ENCODE measurements at regions not wholly inside any gene's neighbourhood (a gene's known extent, or its start where the extent isn't known, plus 50 kb on each side); places are given as distances from the start of the nearest gene placed in this dataset.

DNA sequence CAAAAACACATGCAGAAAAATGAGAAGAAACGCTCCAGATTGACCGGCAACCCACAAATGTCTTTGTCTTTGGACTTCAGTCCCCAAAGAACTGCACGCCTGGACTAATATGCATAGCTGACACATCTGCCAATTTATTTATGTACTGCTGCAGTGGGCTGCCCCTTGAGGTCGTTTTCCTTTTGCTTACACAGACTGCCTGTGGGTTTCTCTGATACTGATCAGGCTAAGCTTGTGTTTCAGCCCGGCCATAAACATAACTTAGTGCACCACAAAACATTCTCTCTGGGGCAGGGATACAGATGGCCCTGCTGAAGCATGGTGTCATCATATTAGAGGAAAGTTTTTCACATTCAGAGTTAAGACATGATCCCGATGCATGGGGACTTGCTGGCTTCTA, 75.4 kb downstream of the NUDT12 start:
- Histone ChIP-seq H3K27ac (ENCODE audit: low read depth in 2 of 2, low read length in 2 of 2) (no peak overlapping the region), H3K9ac (ENCODE audit: low read length in 3 of 3) (no peak overlapping the region), H3K9me3 (ENCODE audit: control insufficient read depth in 2 of 3, insufficient read depth in 1 of 3, low read length in 3 of 3) (no peaks in the 10 kb centered on the region), H3K36me3 (ENCODE audit: control insufficient read depth in 2 of 3, insufficient read depth in 3 of 3, low read length in 3 of 3) (no peaks in the 10 kb centered on the region), H3K4me3 (ENCODE audit: low read length in 3 of 3) (no peak overlapping the region), H3K27me3 (ENCODE audit: control insufficient read depth, insufficient read depth, low read length) (no peaks in the 10 kb centered on the region), H3K4me1 (ENCODE audit: control insufficient read depth in 2 of 3, insufficient read depth in 2 of 3, low read depth in 1 of 3, low read length in 3 of 3) (no peaks in the 10 kb centered on the region)
- FAIRE-seq (no peak), DNase-seq (peak in 4 of 5 donors; percentile 49 to 73 (median 62))
- intact Hi-C loops (cut with DNase I), result no loop called here
- TF ChIP-seq, protein P1, sequence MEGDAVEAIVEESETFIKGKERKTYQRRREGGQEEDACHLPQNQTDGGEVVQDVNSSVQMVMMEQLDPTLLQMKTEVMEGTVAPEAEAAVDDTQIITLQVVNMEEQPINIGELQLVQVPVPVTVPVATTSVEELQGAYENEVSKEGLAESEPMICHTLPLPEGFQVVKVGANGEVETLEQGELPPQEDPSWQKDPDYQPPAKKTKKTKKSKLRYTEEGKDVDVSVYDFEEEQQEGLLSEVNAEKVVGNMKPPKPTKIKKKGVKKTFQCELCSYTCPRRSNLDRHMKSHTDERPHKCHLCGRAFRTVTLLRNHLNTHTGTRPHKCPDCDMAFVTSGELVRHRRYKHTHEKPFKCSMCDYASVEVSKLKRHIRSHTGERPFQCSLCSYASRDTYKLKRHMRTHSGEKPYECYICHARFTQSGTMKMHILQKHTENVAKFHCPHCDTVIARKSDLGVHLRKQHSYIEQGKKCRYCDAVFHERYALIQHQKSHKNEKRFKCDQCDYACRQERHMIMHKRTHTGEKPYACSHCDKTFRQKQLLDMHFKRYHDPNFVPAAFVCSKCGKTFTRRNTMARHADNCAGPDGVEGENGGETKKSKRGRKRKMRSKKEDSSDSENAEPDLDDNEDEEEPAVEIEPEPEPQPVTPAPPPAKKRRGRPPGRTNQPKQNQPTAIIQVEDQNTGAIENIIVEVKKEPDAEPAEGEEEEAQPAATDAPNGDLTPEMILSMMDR (IDR thresholded peaks at IDR 0.05; ENCODE audit: borderline replicate concordance, extremely low read depth, insufficient read depth), result no peak

DNA sequence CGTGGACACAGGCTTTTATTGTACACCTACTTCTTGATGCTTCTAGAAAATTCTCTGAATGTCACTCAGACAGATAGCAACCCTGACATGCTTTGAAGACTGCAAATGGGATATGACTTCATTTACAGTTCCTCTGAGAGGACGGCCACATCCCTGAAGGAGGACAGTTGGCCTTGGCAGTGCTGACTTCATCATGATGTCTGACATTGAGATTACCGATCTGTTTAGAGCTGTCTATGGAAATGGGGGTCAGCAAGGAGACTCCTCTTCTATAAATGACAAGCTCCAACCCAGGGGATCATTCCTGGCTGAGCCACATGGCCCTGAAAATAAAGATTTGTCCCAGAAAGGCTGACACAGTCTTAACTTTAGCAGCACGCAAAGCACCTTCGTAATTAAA, 75.8 kb downstream of the NUDT12 start:
- Histone ChIP-seq H3K36me3 (ENCODE audit: control insufficient read depth in 2 of 3, insufficient read depth in 3 of 3, low read length in 3 of 3) (no peaks in the 10 kb centered on the region), H3K4me1 (ENCODE audit: control insufficient read depth in 2 of 3, insufficient read depth in 2 of 3, low read depth in 1 of 3, low read length in 3 of 3) (no peaks in the 10 kb centered on the region), H3K27me3 (ENCODE audit: control insufficient read depth, insufficient read depth, low read length) (no peaks in the 10 kb centered on the region), H3K9ac (ENCODE audit: low read length in 3 of 3) (no peak overlapping the region), H3K4me3 (ENCODE audit: low read length in 3 of 3) (no peak overlapping the region), H3K9me3 (ENCODE audit: control insufficient read depth in 2 of 3, insufficient read depth in 1 of 3, low read length in 3 of 3) (no peaks in the 10 kb centered on the region), H3K27ac (ENCODE audit: low read depth in 2 of 2, low read length in 2 of 2) (no peak overlapping the region)
- intact Hi-C loops (cut with DNase I), result no loop called here
- TF ChIP-seq, protein P1 (IDR thresholded peaks at IDR 0.05; ENCODE audit: borderline replicate concordance, extremely low read depth, insufficient read depth), result no peak
- DNase-seq (peak in 1 of 5 donors; percentile 24), FAIRE-seq (no peak)

DNA sequence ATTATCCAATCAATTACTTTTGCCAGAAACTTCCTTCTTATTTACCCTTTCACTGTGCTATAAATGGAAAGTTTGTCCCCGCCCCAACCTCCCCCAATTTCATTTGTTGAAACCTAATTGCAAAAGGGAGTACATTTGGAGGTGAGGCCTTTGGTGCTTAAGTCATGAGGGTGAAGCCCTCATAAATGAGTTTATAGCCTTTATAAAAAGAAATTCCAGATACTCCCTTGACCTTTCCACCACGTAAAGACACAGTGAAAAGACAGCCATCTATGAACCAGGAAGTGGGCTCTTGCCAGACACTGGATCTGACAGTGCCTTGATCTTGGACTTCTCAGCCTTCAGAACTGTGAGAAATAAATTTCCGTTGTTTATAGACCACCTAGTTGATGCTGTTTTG, 82.3 kb downstream of the NUDT12 start:
- no peaks in the 10 kb centered on the region for H3K27me3 ChIP-seq (ENCODE audit: control insufficient read depth, insufficient read depth, low read length)
- intact Hi-C loops (cut with DNase I), result loop anchor here (5.0 kb wide), 1 partner anchor 253 kb away; no protein-coding TSS in a partner anchor
- no peak overlapping the region for H3K27ac ChIP-seq (ENCODE audit: low read depth in 2 of 2, low read length in 2 of 2)
- no peak overlapping the region for H3K4me3 ChIP-seq (ENCODE audit: low read length in 3 of 3)
- H3K9ac ChIP-seq (ENCODE audit: low read length in 3 of 3), result no peak overlapping the region
- FAIRE-seq (no peak), DNase-seq (no peak)
- no peaks in the 10 kb centered on the region for H3K9me3 ChIP-seq (ENCODE audit: control insufficient read depth in 2 of 3, insufficient read depth in 1 of 3, low read length in 3 of 3)
- no peaks in the 10 kb centered on the region for H3K36me3 ChIP-seq (ENCODE audit: control insufficient read depth in 2 of 3, insufficient read depth in 3 of 3, low read length in 3 of 3)
- TF ChIP-seq, protein P1 (IDR thresholded peaks at IDR 0.05; ENCODE audit: borderline replicate concordance, extremely low read depth, insufficient read depth), result no peak
- no peaks in the 10 kb centered on the region for H3K4me1 ChIP-seq (ENCODE audit: control insufficient read depth in 2 of 3, insufficient read depth in 2 of 3, low read depth in 1 of 3, low read length in 3 of 3)

DNA sequence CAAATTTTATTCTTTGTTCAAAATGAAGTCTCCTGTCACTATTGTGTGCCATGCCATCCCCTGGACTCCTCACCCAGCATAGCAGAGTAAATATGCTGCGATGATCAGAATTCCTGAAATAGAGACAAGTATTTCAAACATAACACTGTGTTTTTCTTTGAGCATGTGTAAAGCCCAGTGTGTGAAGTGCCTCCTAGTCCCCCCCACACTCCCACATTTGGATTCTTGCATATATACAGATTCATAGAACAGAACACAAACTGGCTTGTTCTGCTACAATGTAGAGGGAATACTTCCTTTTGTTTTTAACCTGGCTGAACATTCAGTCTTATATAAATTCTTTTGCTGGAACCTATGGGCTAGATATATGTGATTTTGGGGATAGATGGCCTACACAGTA, 84.9 kb downstream of the NUDT12 start:
- intact Hi-C loops (cut with DNase I), result no loop called here
- no peak for FAIRE-seq
- H3K9me3 ChIP-seq (ENCODE audit: control insufficient read depth in 2 of 3, insufficient read depth in 1 of 3, low read length in 3 of 3), result no peaks in the 10 kb centered on the region
- TF ChIP-seq, protein P1 (IDR thresholded peaks at IDR 0.05; ENCODE audit: borderline replicate concordance, extremely low read depth, insufficient read depth), result no peak
- H3K27ac ChIP-seq (ENCODE audit: low read depth in 2 of 2, low read length in 2 of 2), result no peak overlapping the region
- no peaks in the 10 kb centered on the region for H3K27me3 ChIP-seq (ENCODE audit: control insufficient read depth, insufficient read depth, low read length)
- H3K9ac ChIP-seq (ENCODE audit: low read length in 3 of 3), result no peak overlapping the region
- no peak for DNase-seq
- no peaks in the 10 kb centered on the region for H3K36me3 ChIP-seq (ENCODE audit: control insufficient read depth in 2 of 3, insufficient read depth in 3 of 3, low read length in 3 of 3)
- no peaks in the 10 kb centered on the region for H3K4me1 ChIP-seq (ENCODE audit: control insufficient read depth in 2 of 3, insufficient read depth in 2 of 3, low read depth in 1 of 3, low read length in 3 of 3)
- H3K4me3 ChIP-seq (ENCODE audit: low read length in 3 of 3), result no peak overlapping the region
